ENCODE measurements at regions not wholly inside any gene's neighbourhood (a gene's known extent, or its start where the extent isn't known, plus 50 kb on each side); places are given as distances from the start of the nearest gene placed in this dataset.

DNA sequence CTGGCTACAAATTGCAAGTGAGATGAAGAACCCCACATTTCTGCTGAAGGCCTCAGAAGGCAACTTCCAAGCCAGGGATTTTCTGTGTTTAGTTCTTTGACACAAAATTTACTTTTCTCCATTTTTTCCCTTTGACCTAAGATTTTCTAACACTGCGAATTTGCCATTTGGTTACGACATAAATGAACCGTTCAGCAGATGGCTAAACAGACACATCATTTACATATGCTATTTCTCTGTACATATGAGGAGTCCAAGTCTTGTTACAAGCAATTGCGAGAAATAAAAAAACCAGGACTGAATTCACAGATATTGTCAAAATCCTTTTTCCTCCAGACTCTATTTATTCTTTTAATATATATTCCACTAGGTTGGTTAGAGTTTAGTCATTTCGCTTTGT lies 978.6 kb downstream of the NLGN4X start (continued):
- TF ChIP-seq, protein P1, sequence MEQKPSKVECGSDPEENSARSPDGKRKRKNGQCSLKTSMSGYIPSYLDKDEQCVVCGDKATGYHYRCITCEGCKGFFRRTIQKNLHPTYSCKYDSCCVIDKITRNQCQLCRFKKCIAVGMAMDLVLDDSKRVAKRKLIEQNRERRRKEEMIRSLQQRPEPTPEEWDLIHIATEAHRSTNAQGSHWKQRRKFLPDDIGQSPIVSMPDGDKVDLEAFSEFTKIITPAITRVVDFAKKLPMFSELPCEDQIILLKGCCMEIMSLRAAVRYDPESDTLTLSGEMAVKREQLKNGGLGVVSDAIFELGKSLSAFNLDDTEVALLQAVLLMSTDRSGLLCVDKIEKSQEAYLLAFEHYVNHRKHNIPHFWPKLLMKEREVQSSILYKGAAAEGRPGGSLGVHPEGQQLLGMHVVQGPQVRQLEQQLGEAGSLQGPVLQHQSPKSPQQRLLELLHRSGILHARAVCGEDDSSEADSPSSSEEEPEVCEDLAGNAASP (IDR thresholded peaks at IDR 0.05): no peak
- TF ChIP-seq KLF10 (CRISPR knock-in tag; IDR thresholded peaks at IDR 0.05): no peak

- H3K4me1 ChIP-seq (replicated peaks in 1 of 2; ENCODE audit: control insufficient read depth in 2 of 2, insufficient read depth in 2 of 2, low read length in 2 of 2): no peaks in the 10 kb centered on the region
- no peaks in the 10 kb centered on the region for H3K9me1 ChIP-seq (ENCODE audit: control insufficient read depth, insufficient read depth, low read length)
- no peak for ATAC-seq
- ChIA-PET POLR2A (no interaction called here), CTCF (ENCODE audit: low intra/inter-chr PET ratio) (no interaction called here)
- no peak for FAIRE-seq
- no peaks in the 10 kb centered on the region for H3K79me2 ChIP-seq (ENCODE audit: control insufficient read depth, insufficient read depth, low read length)
- intact Hi-C loops (cut with micrococcal nuclease) (no loop called here), in situ Hi-C loops (cut with MboI) (no loop called here)
- no peak overlapping the region for H3K4me2 ChIP-seq (ENCODE audit: insufficient read depth, low read length)
- no peak for DNase-seq (ENCODE audit: extremely low read depth in 1 of 4, low spot score in 3 of 4)
- 0% methylated on average over 6 of the region's 7 CpGs for WGBS (ENCODE audit: insufficient coverage, low coverage, missing lambda C conversion rate)
- no peaks in the 10 kb centered on the region for H4K20me1 ChIP-seq (replicated peaks; ENCODE audit: control insufficient read depth, insufficient read depth, low read length)
- H3K9me3 ChIP-seq (replicated peaks; ENCODE audit: control insufficient read depth, insufficient read depth, low read depth, low read length): no peaks in the 10 kb centered on the region
- no peaks in the 10 kb centered on the region for H3K27me3 ChIP-seq (ENCODE audit: control insufficient read depth in 2 of 2, insufficient read depth in 2 of 2, low read length in 2 of 2)
- H3K4me3 ChIP-seq: no peak overlapping the region
- no TSS peak for BruUV-seq (replicated peaks)
- no peak overlapping the region for H2AFZ ChIP-seq (ENCODE audit: low read depth, low read length)
- H3K9ac ChIP-seq (ENCODE audit: insufficient read depth in 1 of 2, low read depth in 2 of 2, low read length in 2 of 2): no peak overlapping the region
- no peaks in the 10 kb centered on the region for H3K36me3 ChIP-seq (ENCODE audit: control insufficient read depth, insufficient read depth, low read length)
- H3K27ac ChIP-seq (ENCODE audit: extremely low read depth, low read depth, low read length): no peak overlapping the region
- no peak for TF ChIP-seq ZNF740 (CRISPR knock-in tag; IDR thresholded peaks at IDR 0.05)
- no peak for TF ChIP-seq ZNF740 (tag; IDR thresholded peaks at IDR 0.05)
- no peak for TF ChIP-seq ZNF217 (CRISPR knock-in tag; IDR thresholded peaks at IDR 0.05)
- TF ChIP-seq C11orf30 (IDR thresholded peaks at IDR 0.05; ENCODE audit: low read depth): no peak
- TF ChIP-seq, protein P2, sequence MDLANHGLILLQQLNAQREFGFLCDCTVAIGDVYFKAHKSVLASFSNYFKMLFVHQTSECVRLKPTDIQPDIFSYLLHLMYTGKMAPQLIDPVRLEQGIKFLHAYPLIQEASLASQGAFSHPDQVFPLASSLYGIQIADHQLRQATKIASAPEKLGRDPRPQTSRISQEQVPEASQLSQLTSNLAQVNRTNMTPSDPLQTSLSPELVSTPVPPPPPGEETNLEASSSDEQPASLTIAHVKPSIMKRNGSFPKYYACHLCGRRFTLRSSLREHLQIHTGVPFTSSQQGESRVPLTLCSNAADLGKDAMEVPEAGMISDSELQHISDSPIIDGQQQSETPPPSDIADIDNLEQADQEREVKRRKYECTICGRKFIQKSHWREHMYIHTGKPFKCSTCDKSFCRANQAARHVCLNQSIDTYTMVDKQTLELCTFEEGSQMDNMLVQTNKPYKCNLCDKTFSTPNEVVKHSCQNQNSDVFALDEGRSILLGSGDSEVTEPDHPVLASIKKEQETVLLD (IDR thresholded peaks at IDR 0.05): no peak
- no peak for TF ChIP-seq ATF7 (IDR thresholded peaks at IDR 0.05)
- no peak for TF ChIP-seq ZBTB43 (CRISPR knock-in tag; IDR thresholded peaks at IDR 0.05)
- no peak for TF ChIP-seq TCF7L2 (IDR thresholded peaks at IDR 0.05; ENCODE audit: low read depth, low read length)
- no peak for TF ChIP-seq E2F3 (CRISPR knock-in tag; IDR thresholded peaks at IDR 0.05)
- TF ChIP-seq ZNF512 (tag; IDR thresholded peaks at IDR 0.05): no peak
- TF ChIP-seq SMARCE1 (IDR thresholded peaks at IDR 0.05): no peak
- TF ChIP-seq RAD51 (IDR thresholded peaks at IDR 0.05; ENCODE audit: borderline replicate concordance, low read depth): no peak
These were observed 986.4 kb downstream of the NLGN4X start for GRCh38 chrX:5242091-5242790.
